ENCODE measurements at regions not wholly inside any gene's neighbourhood (a gene's known extent, or its start where the extent isn't known, plus 50 kb on each side); places are given as distances from the start of the nearest gene placed in this dataset.
A peak's percentile ranks its signal among the peaks of the same experiment; 100 is the strongest.

- no peak for DNase-seq
These were observed 64.9 kb upstream of the RREB1 start for GRCh38 chr6:7042654-7043545.

- no peak for DNase-seq
These were observed 62.4 kb upstream of the RREB1 start for GRCh38 chr6:7045331-7045730.

GRCh38 chr6:7045746-7046145 lies 62.0 kb upstream of the RREB1 start:
- DNase-seq: no peak

- DNase-seq: no peak
These were observed 60.6 kb upstream of the RREB1 start for GRCh38 chr6:7047128-7047527.

GRCh38 chr6:7047966-7048365 lies 59.8 kb upstream of the RREB1 start:
- no peak for DNase-seq

- DNase-seq: no peak
These were observed 58.9 kb upstream of the RREB1 start for GRCh38 chr6:7048894-7049293.

GRCh38 chr6:7050004-7050403 lies 57.8 kb upstream of the RREB1 start:
- no peak for DNase-seq

- DNase-seq: no peak
These were observed 56.6 kb upstream of the RREB1 start for GRCh38 chr6:7050872-7051779.

- peak; percentile 42 for DNase-seq
These were observed 55.9 kb upstream of the RREB1 start for GRCh38 chr6:7051780-7052442.

GRCh38 chr6:7052443-7053011 lies 55.2 kb upstream of the RREB1 start:
- no peak for DNase-seq

- DNase-seq: no peak
These were observed 54.5 kb upstream of the RREB1 start for GRCh38 chr6:7053125-7053774.

Measured in activated CD4-positive, CD25-positive, alpha-beta regulatory T cell treated with anti-CD3 and anti-CD28 coated beads, Interleukin-2, amount 50 U/mL, for 72 hours (primary cell).